Esophagus squamous epithelium (tissue), 4 donors: ENCODE measurements at regions not wholly inside any gene's neighbourhood (a gene's known extent, or its start where the extent isn't known, plus 50 kb on each side); places are given as distances from the start of the nearest gene placed in this dataset.

Source experiments
- POLR2A ChIP-seq, 4 donors: fragments of 450-650 bp; IDR thresholded peaks; one replicate each; pipeline ENCODE4 v1.6.1; 2017; ENCODE audit warnings: antibody characterized with exemption in 4 of 4, mild to moderate bottlenecking in 4 of 4, moderate library complexity in 3 of 4
- TF ChIP-seq, protein P1 (sequence below), 6 experiments: fragments of 450-650 bp in 4 of 6; fragments of 200-600 bp in 2 of 6; sonication (generic) in 2 of 6; IDR thresholded peaks; one replicate each; pipeline ENCODE4 v1.5.1; 2016 to 2019; ENCODE audit warnings: antibody characterized with exemption in 6 of 6, mild to moderate bottlenecking in 4 of 6, moderate library complexity in 4 of 6

DNA sequence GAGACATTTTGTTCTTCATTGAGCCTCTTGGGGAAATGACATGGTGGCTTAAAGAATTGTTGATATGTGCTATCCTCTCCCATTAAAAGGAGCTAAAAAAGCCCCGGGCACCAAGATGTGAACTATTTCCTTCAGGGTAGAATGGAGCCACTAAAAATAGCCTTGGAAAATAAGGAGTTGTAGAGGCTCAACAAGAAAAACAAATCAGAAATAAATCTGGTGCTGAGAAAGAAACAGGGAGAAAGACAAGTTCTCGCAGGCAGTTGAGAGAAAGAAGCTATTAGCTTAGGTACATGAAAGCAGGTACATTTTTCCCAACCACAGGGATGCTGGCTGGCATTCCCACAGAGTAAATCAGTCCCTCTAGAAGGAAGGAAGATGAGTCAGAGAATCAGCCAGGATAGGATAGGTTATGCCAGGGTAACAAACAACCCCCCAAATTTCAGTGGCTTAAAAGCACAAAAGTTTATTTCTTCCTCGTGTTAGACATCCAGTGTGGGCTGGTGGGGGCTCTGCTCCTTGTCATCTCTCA is 134.6 kb upstream of the ADRA1B start:
- TF ChIP-seq, protein P1, sequence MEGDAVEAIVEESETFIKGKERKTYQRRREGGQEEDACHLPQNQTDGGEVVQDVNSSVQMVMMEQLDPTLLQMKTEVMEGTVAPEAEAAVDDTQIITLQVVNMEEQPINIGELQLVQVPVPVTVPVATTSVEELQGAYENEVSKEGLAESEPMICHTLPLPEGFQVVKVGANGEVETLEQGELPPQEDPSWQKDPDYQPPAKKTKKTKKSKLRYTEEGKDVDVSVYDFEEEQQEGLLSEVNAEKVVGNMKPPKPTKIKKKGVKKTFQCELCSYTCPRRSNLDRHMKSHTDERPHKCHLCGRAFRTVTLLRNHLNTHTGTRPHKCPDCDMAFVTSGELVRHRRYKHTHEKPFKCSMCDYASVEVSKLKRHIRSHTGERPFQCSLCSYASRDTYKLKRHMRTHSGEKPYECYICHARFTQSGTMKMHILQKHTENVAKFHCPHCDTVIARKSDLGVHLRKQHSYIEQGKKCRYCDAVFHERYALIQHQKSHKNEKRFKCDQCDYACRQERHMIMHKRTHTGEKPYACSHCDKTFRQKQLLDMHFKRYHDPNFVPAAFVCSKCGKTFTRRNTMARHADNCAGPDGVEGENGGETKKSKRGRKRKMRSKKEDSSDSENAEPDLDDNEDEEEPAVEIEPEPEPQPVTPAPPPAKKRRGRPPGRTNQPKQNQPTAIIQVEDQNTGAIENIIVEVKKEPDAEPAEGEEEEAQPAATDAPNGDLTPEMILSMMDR (IDR thresholded peaks at IDR 0.05), result no peak
- TF ChIP-seq POLR2A (IDR thresholded peaks at IDR 0.05), result no peak
